Peyer's patch (tissue), 4 donors: ENCODE measurements at regions not wholly inside any gene's neighbourhood (a gene's known extent, or its start where the extent isn't known, plus 50 kb on each side); places are given as distances from the start of the nearest gene placed in this dataset.

ENCODE experiments used
- CTCF ChIP-seq, 6 experiments: fragments of 450-650 bp in 4 of 6; fragments of 200-600 bp in 2 of 6; sonication (generic) in 1 of 6; IDR thresholded peaks; one replicate each; pipeline ENCODE4 v1.5.1; 2017 to 2019; ENCODE audit warnings: antibody characterized with exemption in 6 of 6, mild to moderate bottlenecking in 3 of 6, moderate library complexity in 1 of 6
- POLR2A ChIP-seq, 2 donors: fragments of 450-650 bp; IDR thresholded peaks; one replicate each; pipeline ENCODE4 v1.5.1; 2017; ENCODE audit warnings: antibody characterized with exemption in 2 of 2, mild to moderate bottlenecking in 2 of 2, moderate library complexity in 2 of 2

- TF ChIP-seq CTCF (IDR thresholded peaks at IDR 0.05): no peak
- TF ChIP-seq POLR2A (IDR thresholded peaks at IDR 0.05): no peak
Measured at GRCh38 chr20:58024241-58024721, 204.2 kb downstream of the ANKRD60 start.
